GM12892 (cell line): ENCODE measurements at regions not wholly inside any gene's neighbourhood (a gene's known extent, or its start where the extent isn't known, plus 50 kb on each side); places are given as distances from the start of the nearest gene placed in this dataset.

ENCODE experiments used
- POLR2A ChIP-seq: IDR thresholded peaks from 2 replicates; pipeline ENCODE4 v1.6.1; 2011; ENCODE audit warnings: low read depth, low read length, control low read depth
- POLR2AphosphoS5 ChIP-seq: IDR thresholded peaks from 2 replicates; pipeline ENCODE4 v1.6.1; 2011; ENCODE audit warnings: low read depth, low read length, control low read depth
- TAF1 ChIP-seq: IDR thresholded peaks from 2 replicates; pipeline ENCODE4 v1.6.1; 2011; ENCODE audit warnings: low read depth, mild to moderate bottlenecking, control low read depth, low read length, borderline replicate concordance

DNA sequence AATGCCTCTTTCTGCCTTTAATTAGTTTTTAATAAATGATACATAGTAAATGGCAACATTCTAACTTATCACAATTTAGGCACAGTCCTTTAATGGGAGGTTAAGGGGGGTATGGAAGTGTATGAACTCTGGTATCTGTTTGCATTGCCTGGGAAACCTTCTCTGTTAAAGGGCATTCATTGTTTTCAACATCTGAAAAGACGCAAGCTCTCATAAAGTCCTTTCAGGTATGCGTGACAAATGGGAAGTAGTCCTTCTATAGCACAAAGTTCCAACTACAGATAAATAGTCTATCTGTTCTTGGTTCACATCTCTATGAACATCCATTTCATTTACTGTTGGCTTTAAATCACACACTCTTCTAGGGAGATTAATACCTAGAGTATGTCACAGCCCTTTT, 298.0 kb upstream of the PMFBP1 start:
- no peak for TF ChIP-seq POLR2A
- TF ChIP-seq POLR2AphosphoS5, result no peak
- TF ChIP-seq TAF1, result no peak
